ENCODE measurements at regions not wholly inside any gene's neighbourhood (a gene's known extent, or its start where the extent isn't known, plus 50 kb on each side); places are given as distances from the start of the nearest gene placed in this dataset.

DNA sequence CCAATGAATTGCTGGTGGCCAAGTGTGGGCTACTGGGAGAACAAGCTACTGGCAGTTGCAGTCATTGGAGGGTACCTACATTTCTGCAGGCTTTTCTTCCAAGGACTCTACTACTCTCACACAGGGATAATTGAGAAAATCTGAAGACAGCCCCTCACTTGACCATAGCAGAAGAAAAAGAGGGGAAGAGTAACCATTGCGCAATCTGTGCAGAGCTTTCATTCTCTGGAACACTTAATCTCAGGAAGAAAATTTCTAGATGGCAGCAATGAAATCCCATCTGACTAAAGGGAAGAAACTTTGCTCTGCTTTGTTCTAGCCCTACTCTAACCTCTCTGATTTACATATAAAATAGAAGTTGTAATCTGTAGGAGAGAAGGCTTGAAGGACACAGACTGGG is 1239.6 kb upstream of the SORCS1 start:
- TF ChIP-seq SRF (IDR thresholded peaks at IDR 0.05; ENCODE audit: low read depth) (no peak), CTCF (IDR thresholded peaks at IDR 0.05 in 2 of 3, conservative IDR thresholded peaks at IDR 0.05 in 1 of 3; ENCODE audit: borderline replicate concordance in 1 of 3, insufficient read depth in 1 of 3, low read depth in 2 of 3, low read length in 2 of 3) (no peak), POLR2A (IDR thresholded peaks at IDR 0.05; ENCODE audit: borderline replicate concordance, extremely low read depth, insufficient read depth, insufficient read length) (no peak), POLR2AphosphoS5 (IDR thresholded peaks at IDR 0.05; ENCODE audit: low read depth, low read length) (no peak), MAX (IDR thresholded peaks at IDR 0.05) (no peak), EZH2 (IDR thresholded peaks at IDR 0.05) (no peak), RAD21 (IDR thresholded peaks at IDR 0.05; ENCODE audit: low read depth) (no peak), ZFX (IDR thresholded peaks at IDR 0.05) (no peak), SP1 (IDR thresholded peaks at IDR 0.05; ENCODE audit: low read depth) (no peak), REST (IDR thresholded peaks at IDR 0.05; ENCODE audit: low read depth) (no peak), EZH2phosphoT487 (IDR thresholded peaks at IDR 0.05; ENCODE audit: borderline replicate concordance) (no peak), JUND (IDR thresholded peaks at IDR 0.05) (no peak)

Measured in HCT116 (cell line).